Stimulated activated CD4-positive, alpha-beta T cell treated with anti-CD3 and anti-CD28 coated beads, TNF-alpha, amount 100 ng/mL, for 24 hours (primary cell): ENCODE measurements at regions not wholly inside any gene's neighbourhood (a gene's known extent, or its start where the extent isn't known, plus 50 kb on each side); places are given as distances from the start of the nearest gene placed in this dataset.
"Not testable (repeated sequence)": the region's sequence is repeated elsewhere in the genome, so short reads cannot be mapped to it uniquely, and the experiment has no call there.

ENCODE experiments used
- DNase-seq, 3 experiments: peaks; one replicate each; pipeline ENCODE4 v3.0.0-alpha.2; 2020; ENCODE audit warnings: low read depth in 3 of 3

DNA sequence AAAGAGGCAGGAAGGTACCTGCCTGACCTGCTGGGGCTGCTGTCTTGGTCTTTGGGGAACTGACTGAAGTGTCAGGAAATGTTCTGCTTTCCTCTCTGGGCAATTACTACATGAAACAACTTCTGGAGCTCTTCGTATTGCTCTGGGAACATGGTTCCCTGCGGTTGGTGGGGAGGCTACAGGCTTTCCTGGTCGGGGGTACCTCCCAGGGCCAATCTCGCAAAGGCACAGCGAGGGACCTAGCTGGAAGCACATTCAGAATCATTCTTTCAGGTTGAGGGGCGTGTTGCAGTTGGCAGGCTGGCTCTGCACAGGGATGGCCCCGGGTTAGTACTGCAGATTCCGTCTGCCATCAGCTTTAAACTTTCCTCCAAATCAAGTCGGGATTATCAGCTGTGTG lies 88.9 kb upstream of the RANBP3L start:
- no peak for DNase-seq

DNA sequence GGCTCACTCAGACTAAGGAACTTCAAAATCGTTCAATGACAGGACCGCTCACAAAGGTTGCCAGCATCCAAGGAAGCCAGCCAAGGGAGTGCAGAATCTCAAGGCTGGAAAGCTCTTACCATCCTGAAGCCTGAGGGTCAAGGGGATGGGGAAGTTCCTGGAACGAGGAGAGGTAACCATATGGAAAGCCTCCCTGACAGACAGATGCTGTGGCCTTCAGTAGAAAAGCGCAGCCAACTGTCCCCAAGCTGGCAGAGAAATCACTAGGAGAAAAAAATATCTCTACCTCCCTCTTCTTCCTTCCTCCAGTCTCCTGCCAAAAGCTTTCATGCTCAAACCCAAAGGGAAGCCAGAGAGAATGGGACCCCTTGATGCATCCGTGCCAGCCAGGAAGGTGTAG lies 90.5 kb upstream of the RANBP3L start:
- DNase-seq: no peak

DNA sequence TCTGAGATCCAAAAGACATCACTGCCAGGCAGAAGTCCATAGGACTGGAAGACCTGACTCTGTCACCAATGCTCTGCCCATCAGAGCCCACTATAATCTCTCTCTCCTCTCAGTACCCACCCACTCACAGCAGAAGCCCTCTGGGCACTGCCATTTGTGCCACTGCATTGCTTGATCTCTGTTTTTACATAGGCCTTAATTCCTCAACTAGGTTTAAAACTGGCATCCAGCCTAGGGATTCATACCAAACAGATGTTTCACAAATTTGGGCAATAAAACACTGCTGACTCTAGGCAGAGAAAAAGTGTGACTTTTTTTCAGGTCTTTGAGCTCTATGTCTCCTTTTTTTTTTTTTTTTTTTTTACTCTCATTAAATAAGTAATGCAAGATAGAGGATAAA lies 91.1 kb upstream of the RANBP3L start:
- no peak for DNase-seq

DNA sequence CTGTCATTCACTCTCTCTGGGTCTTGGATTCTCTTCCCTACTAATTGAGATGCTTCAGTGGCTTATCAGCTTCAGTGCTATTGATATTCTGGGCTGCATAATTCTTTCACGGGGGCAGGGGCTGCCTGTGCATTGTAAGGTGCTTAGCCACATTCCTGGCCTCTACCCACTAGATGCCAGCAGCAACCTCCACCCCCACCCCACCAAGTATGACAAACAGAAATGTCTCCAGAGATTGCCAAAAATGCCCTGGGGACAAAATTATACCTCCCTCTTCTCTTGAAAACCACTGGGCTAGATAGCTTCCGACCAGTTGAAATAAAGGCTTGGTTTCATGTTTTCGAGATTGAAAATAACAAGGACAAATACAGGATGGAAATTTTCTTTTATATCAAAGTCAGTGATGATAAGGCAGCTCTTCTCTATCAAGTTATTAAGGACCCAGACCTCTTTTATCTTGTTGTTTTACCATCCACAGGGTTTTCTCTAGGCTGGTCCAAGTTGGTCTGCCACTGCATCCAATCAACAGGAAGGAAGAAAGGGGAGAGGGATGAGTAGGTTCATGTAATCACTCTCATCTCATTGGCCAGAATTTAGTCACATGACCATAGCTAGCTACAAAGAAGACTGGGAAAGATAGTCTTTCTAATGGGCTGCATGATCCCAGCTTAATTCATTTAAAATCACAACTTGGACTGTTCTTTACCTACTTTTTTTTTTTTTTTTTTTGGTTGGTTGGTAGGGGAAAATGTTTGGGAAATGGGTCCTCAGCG lies 92.1 kb upstream of the RANBP3L start:
- DNase-seq: no peak

DNA sequence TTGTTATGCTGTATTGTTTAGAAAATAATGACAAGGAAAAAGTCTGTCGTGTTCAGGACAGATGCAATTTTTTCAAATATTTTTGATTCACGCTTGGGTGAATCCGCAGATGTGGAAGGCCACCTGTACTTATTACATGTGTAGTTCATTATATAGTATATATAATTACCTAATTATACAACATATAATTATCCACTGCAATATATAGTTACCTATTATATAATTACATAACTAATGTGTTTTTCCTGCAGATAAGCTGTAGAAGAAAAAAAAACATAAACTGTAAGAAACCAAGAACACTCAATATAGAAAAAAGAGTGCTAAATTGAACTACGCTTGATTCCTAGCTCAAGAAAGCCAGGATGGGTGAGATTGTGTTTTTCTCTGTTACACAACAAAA lies 93.6 kb upstream of the RANBP3L start:
- no peak for DNase-seq

DNA sequence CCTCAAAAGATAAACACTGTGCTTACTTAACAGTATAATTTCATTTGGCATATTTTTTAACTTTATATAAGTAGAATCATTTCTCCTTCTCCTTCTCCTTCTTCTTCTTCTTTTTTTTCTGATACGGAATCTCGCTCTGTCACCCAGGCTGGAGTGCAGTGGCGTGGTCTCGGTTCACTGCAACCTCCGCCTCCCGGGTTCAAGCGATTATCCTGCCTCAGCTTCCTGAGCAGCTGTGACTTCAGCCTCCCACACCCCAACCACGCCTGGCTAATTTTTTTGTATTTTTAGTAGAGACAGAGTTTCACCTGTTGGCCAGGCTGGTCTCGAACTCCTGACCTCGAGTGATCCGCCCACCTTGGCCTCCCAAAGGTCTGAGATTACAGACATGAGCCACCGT lies 94.2 kb upstream of the RANBP3L start:
- not testable (repeated sequence) for DNase-seq

DNA sequence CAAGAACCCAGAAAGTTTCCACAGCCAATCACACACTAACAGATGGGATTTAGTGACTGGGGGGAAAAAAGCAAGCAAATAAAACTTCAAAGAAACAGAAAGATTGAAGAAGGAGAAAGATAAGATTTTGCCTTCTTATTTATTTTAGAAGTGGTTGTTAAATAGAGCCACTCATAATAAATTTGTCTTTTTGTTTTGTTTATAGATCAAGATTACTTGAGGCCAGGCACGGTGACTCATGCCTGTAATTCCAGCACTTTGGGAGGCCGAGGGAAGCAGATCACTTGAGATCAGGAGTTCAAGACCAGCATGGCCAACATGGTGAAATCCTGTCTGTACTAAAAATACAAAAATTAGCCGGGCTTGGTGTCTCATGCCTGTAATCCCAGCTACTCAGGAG lies 94.9 kb upstream of the RANBP3L start:
- no peak for DNase-seq

DNA sequence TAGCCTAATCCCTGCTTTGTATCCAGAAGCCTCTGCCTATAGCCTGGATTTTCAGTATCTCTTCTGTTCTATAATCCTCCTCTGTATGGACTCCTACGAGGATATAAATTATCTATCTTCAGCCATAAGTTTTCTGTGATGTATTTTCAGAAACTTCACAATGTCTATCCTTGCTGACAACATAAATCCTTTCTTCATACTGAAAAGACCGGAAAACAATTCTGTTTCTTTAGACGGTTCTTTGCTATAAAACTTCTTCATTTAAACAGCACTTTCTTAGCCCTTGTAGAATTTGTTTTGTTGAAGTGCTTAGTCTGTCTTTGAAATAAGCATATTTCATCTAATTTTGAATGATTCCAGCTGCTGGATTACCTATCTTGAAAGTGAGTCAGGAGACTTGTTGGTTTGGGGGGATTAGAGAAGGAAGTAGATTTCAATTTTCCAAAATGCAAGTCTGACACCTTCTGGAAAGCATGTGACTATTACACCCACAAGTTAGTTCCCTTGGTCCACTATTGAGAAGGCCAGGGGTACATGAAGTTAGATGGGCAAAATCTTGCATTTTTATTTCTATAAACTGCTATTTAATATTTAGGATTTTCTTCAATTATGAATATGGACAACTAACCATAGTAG lies 96.3 kb upstream of the RANBP3L start:
- no peak for DNase-seq

DNA sequence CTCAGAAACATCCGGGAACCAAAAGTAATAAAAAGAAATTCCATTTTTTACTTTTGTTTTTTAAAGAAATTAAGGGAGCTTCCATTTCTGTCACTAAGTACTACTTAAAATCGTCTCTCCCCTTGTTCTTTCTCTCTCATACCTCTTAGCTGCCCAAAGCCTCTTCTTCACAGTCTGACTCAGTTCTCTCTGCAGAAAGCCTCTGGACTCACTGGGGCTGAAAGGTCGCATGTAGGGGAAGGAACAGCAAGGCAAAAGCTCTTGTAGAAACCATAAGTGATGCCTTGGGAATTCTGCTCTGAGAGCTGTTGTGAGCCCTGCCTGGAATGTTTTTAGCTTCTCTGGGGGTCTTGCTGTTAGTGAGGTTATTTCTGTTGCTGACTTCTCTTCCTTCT lies 100.8 kb upstream of the RANBP3L start:
- DNase-seq: no peak

DNA sequence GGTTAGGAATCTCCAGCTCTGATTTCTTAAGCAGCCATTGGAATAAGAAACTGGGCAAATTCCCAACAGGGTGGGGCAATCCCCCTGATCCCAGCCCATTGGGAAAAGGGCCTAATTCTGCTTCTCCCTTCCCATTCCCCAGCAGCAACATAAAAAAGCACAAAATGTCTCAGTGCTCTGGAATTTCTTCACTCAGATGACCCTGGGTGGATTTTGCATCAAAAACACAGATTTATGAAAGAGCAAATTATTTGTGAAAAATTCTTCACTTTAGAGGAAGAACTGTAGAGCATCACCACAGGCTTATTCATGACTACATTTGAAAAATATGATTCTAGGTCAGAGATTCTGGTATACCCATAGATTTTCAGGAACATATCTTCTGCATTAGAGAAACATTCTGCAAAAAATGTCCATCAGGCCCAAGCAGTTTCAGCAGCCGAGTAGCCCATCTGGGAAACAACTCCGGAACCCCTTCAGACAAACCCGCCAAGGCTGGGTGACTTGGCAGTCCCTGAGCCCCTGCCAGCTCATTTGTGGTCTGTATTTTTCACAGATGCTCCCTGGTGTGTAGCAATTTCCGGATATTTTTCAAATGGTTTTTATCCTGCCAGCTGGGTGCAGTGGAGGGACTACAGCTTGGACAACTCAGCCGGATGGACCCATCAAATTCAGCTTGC lies 102.1 kb upstream of the RANBP3L start:
- DNase-seq: no peak

DNA sequence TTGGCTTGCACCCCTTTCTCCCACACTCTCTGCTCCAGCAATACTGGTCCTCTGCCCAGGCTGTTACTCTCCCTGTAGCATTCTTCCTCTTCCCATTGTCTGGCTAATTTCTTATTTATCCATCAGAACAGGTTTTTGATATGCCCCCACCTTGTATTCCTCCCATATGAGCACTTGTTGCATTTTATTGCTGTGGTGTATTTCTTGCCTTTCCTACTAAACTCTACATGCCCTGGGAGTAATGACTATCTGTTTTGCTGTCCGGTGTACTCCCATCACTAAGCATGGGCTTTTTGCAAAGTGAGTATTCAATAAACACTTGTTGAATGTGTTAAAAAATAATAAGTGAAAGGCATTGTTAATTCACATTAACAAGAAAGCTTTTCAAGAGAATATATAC lies 104.3 kb upstream of the RANBP3L start:
- DNase-seq: no peak

DNA sequence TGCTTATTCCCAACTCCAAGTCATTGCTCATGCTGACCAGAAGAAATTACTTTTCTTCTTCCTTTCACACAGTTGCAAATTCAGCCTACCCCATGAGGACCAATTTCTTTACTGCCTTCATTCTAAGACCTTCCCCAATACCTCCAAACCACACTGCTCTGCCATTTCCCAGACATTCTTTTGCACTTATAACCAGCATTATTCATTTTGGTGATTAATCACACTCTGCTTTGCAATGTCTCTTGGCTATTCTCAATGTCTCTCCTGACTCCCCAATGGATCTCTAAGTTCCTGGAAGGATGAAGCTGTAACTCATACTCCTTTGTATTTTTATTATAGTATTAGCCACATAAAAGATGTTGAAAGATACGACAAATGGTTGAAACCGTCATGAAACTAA lies 105.7 kb upstream of the RANBP3L start:
- DNase-seq: no peak

DNA sequence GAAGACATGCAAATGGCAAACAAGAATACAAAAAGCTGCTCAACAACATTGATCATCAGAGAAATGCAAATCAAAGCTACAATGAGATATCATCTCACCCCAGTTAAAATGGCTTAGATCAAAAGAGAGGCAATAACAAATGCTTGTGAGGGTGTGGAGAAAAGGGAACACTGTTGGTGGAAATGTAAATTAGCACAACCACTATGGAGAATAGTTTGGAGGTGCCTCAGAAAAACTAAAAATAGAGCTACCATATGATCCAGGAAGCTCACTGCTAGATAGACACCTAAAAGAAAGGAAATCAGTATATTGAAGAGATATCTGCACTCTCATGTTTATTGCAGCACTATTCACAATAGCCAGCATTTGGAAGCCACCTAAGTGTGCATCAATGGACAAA lies 108.0 kb upstream of the RANBP3L start:
- DNase-seq: not testable (repeated sequence)

DNA sequence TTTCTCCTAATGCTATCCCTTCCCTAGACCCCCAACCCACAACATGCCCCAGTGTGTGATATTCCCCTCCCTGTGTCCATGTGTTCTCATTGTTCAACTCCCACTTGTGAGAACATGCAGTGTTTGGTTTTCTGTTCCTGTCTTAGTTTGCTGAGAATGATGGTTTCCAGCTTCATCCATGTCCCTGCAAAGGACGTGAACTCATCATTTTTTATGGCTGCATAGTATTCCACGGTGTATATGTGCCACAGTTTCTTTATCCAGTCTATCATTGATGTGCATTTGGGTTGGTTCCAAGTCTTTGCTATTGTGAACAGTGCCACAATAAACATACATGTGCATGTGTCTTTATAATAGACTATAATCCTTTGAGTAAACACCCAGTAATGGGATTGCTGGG lies 109.0 kb upstream of the RANBP3L start:
- not testable (repeated sequence) for DNase-seq

DNA sequence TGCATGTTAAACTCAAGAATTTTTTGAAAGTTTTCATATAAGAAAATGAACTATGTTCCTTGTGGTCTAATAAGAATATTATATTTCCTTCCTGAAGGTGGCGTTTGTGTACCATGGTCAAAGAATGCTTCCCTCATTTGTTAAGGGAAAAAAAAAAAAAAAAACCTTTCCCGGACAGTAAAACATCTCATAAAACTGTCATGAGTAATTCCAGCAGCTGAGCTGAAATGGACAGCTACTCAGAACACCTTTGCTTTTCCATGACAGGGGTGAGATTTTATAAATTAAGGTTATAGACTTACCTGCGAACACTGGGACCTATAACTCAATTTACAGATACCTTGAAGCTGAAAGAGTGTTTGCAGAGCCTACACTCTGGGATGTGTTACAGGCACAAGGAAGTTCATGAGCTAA lies 113.2 kb upstream of the RANBP3L start:
- no peak for DNase-seq

DNA sequence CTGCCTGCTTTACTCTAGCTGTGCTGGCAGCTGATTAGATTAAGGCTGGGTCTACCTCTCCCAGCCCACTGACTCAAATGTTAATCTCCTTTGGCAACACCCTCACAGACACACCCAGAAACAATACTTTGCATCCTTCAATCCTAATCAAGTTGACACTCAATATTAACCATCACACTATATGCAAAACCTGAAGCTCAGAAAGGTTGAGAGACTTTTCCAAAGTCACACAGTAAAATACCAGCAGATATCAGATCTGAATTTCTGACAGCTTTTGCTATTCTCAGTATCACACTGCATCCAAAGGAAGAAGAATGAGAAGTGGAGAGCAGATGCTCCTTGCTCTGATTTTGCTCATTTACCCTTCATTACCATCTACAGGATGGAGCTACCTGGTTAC lies 114.9 kb upstream of the RANBP3L start:
- DNase-seq: no peak

DNA sequence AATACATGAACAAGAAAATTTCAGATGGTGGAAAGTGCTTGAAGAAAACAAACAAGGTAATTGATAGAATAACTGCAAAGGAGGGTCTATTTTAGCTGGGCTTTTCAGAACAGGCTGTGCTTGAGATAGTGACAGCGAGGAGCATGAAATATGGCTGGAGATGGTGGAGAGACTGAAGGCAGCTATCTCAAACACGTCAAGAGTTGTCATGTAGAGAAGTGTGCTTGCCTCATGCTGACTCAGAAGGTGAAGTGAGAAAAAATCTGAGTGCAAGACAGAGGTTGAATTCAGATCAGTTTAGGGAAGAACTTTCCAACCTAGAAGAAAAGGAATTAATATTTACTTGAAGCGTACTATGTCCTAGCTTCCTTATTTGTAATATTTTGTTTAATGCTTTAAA lies 115.5 kb upstream of the RANBP3L start:
- no peak for DNase-seq

DNA sequence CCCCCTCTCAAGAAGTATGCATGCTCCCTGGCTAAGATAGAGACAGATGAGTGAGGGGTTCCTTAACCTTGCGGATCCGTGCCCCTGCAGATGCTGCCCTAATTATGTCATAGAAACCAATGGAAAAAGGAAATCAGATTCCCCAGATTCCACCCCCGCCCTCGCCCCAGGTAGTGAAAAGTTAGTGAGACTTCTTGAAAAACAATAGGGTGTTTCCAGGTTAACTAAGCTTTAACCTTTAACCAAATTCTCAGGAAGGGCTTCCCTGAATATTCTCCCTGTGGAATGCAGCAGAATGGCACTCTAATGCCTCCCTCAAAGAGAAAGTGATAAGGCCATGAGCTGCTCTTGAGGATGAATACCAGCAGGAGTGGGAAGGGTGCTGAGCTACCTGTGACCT lies 116.0 kb upstream of the RANBP3L start:
- DNase-seq: no peak

DNA sequence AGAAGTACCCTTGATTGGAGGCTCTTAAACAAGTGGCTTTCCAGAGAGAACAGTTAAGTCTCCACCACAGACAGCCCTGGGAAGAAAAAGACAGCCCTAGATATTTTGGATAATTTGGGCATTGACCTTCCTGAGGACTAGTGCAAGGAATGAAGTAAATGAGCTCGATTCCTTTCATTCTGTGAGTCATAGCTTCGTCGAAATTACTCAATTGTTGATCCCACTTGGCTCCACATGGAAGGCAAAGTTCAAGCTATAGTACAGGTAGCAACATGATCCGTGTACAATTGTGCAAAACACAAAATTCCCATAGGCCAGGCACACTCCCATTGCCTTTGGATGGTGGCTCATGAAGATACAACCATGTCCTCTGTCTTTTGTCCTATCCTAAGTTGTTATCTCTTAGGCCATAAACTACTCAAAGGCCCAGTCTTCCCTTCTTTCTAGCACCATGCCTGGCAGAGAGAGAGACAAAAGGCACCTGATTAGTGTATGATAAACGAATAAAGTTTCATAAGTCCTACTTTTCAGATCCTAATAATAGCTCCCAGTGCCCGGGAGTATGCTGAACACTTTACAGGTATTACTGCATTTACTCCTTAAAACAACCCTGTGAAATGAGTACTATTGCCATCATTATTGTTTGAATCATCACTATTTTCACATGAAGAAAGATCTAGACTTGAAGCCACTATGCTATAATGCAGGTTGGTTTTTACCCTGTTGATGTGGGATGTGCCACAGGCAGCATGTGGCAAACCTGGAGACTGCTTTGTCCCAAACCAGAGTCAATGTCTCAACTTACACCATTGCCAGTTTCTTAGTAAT lies 116.7 kb upstream of the RANBP3L start:
- no peak for DNase-seq

DNA sequence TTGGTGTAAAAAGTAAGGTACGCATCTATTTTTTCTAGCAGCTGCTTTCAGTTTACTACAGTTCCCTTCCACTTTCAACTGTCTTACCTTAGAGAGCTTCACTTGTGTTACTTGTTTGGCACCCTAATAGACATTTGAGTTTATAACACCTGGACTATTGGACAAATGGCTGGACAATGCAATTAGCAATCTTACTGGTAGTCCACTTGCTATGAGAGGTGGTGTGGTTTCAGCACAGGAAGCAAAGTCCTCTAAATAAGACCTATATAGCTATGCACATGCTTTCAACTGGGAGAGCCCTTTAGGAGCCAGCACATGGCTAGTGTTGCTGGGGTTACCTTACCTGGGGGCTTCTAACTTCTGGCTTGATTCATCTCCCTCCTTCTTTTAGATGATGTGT lies 119.6 kb upstream of the RANBP3L start:
- no peak for DNase-seq

DNA sequence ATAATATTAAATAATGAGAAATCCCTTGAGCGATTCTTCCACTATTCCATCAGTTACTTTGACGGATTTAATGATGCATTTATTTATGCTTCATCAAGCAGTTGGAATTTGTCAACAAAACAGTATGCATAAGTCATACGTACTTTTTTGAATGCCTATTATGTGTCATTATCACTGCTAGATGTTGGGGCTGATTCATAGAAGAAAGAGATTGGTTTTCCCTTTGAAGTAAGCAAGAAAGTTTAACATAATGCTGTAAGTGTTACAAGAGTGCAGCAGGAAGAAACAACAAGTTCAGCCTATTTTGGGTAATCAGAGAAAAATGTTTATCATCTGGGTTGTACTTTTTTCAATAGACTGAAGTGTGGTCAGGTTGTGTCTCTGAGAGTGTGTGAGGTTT lies 121.2 kb upstream of the RANBP3L start:
- DNase-seq: no peak

DNA sequence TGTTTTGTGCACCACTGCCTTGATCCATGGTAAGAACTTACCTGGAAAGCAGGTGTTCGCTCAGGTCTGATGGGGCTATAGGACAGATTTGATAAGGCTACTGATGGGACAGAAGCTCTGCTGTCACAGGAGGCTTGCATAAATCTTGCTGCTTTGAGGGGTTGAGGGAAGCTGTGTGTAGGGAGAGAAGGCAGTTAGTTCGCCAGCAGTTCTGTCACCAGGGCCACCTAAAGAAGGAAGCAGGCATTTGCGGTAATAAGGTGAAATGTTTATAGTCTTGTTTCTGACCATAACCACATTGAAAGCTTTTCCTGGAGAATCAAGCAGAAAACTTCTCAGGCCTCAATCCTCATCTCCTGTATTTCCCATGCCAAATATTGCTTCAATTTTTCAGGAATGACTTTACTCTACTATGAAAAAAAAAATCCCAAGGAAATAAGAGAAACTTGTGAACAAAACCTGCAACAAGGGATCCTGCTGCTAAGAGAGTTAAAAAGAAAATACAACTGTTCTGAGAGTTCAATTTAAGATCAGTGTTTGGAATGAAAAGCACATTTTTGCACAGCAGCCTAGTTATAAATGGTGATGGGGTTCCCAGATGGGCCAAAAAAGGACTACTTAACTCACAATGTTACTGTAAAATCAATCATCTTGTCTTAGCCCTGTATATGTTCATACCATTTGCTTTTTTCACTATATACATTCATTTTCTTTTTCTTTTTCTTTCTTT lies 122.0 kb upstream of the RANBP3L start:
- no peak for DNase-seq
